ENCODE measurements at regions not wholly inside any gene's neighbourhood (a gene's known extent, or its start where the extent isn't known, plus 50 kb on each side); places are given as distances from the start of the nearest gene placed in this dataset.

GRCh38 chrX:20654596-20655106 is 387.9 kb upstream of the RPS6KA3 start:
- TF ChIP-seq CTCF (conservative IDR thresholded peaks at IDR 0.05) = no peak
- TF ChIP-seq EZH2 (IDR thresholded peaks at IDR 0.05; ENCODE audit: low read depth) = no peak

All from PC-9 (cell line).